ENCODE measurements at regions not wholly inside any gene's neighbourhood (a gene's known extent, or its start where the extent isn't known, plus 50 kb on each side); places are given as distances from the start of the nearest gene placed in this dataset.

GRCh38 chr21:26691416-26691815 lies 118.3 kb upstream of the CYYR1 start:
- Histone ChIP-seq H3K18ac (ENCODE audit: low read length) (no peak overlapping the region), H3K36me3 (ENCODE audit: control insufficient read depth, insufficient read depth, low read length) (no peaks in the 10 kb centered on the region), H3K79me2 (ENCODE audit: control insufficient read depth, insufficient read depth, low read length) (no peaks in the 10 kb centered on the region), H3K27me3 (ENCODE audit: insufficient read depth, low read length, poor library complexity) (no peaks in the 10 kb centered on the region), H4K5ac (ENCODE audit: low read length) (no peak overlapping the region), H2BK120ac (ENCODE audit: low read depth, low read length) (no peak overlapping the region), H3K56ac (ENCODE audit: low read length) (no peak overlapping the region), H3K4ac (ENCODE audit: low read depth, low read length) (no peak overlapping the region), H3K9ac (ENCODE audit: low read length) (no peak overlapping the region), H2AK5ac (ENCODE audit: low read length) (no peak overlapping the region), H2BK5ac (ENCODE audit: low read length) (no peak overlapping the region), H3K4me1 (ENCODE audit: control insufficient read depth, low read depth, low read length) (no peaks in the 10 kb centered on the region), H3K27ac (ENCODE audit: low read depth, low read length) (no peak overlapping the region), H3K23ac (ENCODE audit: low read length) (no peak overlapping the region), H2BK15ac (replicated peaks; ENCODE audit: low read depth) (no peak overlapping the region), H4K8ac (ENCODE audit: low read depth, low read length) (no peak overlapping the region), H3K4me2 (ENCODE audit: low read length) (no peak overlapping the region), H3K4me3 (ENCODE audit: low read length) (no peak overlapping the region), H3K79me1 (ENCODE audit: low read length) (no peaks in the 10 kb centered on the region)
- no peak for DNase-seq
- no CpG with 5 or more reads among the region's 2 CpGs for WGBS (ENCODE audit: extremely low coverage, insufficient coverage, low lambda C conversion rate)

GRCh38 chr21:26686705-26687104 lies 113.6 kb upstream of the CYYR1 start:
- Histone ChIP-seq H3K27me3 (ENCODE audit: insufficient read depth, low read length, poor library complexity) (no peaks in the 10 kb centered on the region), H3K4me1 (ENCODE audit: control insufficient read depth, low read depth, low read length) (no peaks in the 10 kb centered on the region), H3K18ac (ENCODE audit: low read length) (no peak overlapping the region), H2BK120ac (ENCODE audit: low read depth, low read length) (no peak overlapping the region), H3K9ac (ENCODE audit: low read length) (no peak overlapping the region), H2BK5ac (ENCODE audit: low read length) (no peak overlapping the region), H3K36me3 (ENCODE audit: control insufficient read depth, insufficient read depth, low read length) (no peaks in the 10 kb centered on the region), H4K8ac (ENCODE audit: low read depth, low read length) (no peak overlapping the region), H3K56ac (ENCODE audit: low read length) (no peak overlapping the region), H3K4ac (ENCODE audit: low read depth, low read length) (no peak overlapping the region), H4K5ac (ENCODE audit: low read length) (no peak overlapping the region), H3K79me1 (ENCODE audit: low read length) (no peaks in the 10 kb centered on the region), H3K27ac (ENCODE audit: low read depth, low read length) (no peak overlapping the region), H3K23ac (ENCODE audit: low read length) (no peak overlapping the region), H3K4me3 (ENCODE audit: low read length) (no peak overlapping the region), H2AK5ac (ENCODE audit: low read length) (no peak overlapping the region), H2BK15ac (replicated peaks; ENCODE audit: low read depth) (no peak overlapping the region), H3K4me2 (ENCODE audit: low read length) (no peak overlapping the region), H3K79me2 (ENCODE audit: control insufficient read depth, insufficient read depth, low read length) (no peaks in the 10 kb centered on the region)
- no peak for DNase-seq
- WGBS (ENCODE audit: extremely low coverage, insufficient coverage, low lambda C conversion rate), result no CpG with 5 or more reads among the region's 6 CpGs

GRCh38 chr21:26686278-26686677 lies 113.2 kb upstream of the CYYR1 start:
- Histone ChIP-seq H2BK120ac (ENCODE audit: low read depth, low read length) (no peak overlapping the region), H4K8ac (ENCODE audit: low read depth, low read length) (no peak overlapping the region), H4K5ac (ENCODE audit: low read length) (no peak overlapping the region), H3K23ac (ENCODE audit: low read length) (no peak overlapping the region), H2BK15ac (replicated peaks; ENCODE audit: low read depth) (no peak overlapping the region), H3K4me2 (ENCODE audit: low read length) (no peak overlapping the region), H3K18ac (ENCODE audit: low read length) (no peak overlapping the region), H3K79me1 (ENCODE audit: low read length) (no peaks in the 10 kb centered on the region), H3K4me3 (ENCODE audit: low read length) (no peak overlapping the region), H3K27ac (ENCODE audit: low read depth, low read length) (no peak overlapping the region), H3K4me1 (ENCODE audit: control insufficient read depth, low read depth, low read length) (no peaks in the 10 kb centered on the region), H3K4ac (ENCODE audit: low read depth, low read length) (no peak overlapping the region), H3K79me2 (ENCODE audit: control insufficient read depth, insufficient read depth, low read length) (no peaks in the 10 kb centered on the region), H3K27me3 (ENCODE audit: insufficient read depth, low read length, poor library complexity) (no peaks in the 10 kb centered on the region), H3K9ac (ENCODE audit: low read length) (no peak overlapping the region), H2BK5ac (ENCODE audit: low read length) (no peak overlapping the region), H2AK5ac (ENCODE audit: low read length) (no peak overlapping the region), H3K36me3 (ENCODE audit: control insufficient read depth, insufficient read depth, low read length) (no peaks in the 10 kb centered on the region), H3K56ac (ENCODE audit: low read length) (no peak overlapping the region)
- peak; percentile 74 for DNase-seq
- no CpG with 5 or more reads among the region's 3 CpGs for WGBS (ENCODE audit: extremely low coverage, insufficient coverage, low lambda C conversion rate)

GRCh38 chr21:26684889-26685288 lies 111.8 kb upstream of the CYYR1 start:
- WGBS (ENCODE audit: extremely low coverage, insufficient coverage, low lambda C conversion rate), result no CpG with 5 or more reads among the region's 4 CpGs
- no peak for DNase-seq
- H3K27ac ChIP-seq (ENCODE audit: low read depth, low read length), result no peak overlapping the region
- no peak overlapping the region for H2BK15ac ChIP-seq (replicated peaks; ENCODE audit: low read depth)
- no peak overlapping the region for H3K4me2 ChIP-seq (ENCODE audit: low read length)
- no peak overlapping the region for H3K23ac ChIP-seq (ENCODE audit: low read length)
- no peak overlapping the region for H3K4me3 ChIP-seq (ENCODE audit: low read length)
- no peak overlapping the region for H2BK5ac ChIP-seq (ENCODE audit: low read length)
- H3K4ac ChIP-seq (ENCODE audit: low read depth, low read length), result no peak overlapping the region
- H2AK5ac ChIP-seq (ENCODE audit: low read length), result no peak overlapping the region
- H3K36me3 ChIP-seq (ENCODE audit: control insufficient read depth, insufficient read depth, low read length), result no peaks in the 10 kb centered on the region
- H3K79me1 ChIP-seq (ENCODE audit: low read length), result no peaks in the 10 kb centered on the region
- H3K56ac ChIP-seq (ENCODE audit: low read length), result no peak overlapping the region
- H3K27me3 ChIP-seq (ENCODE audit: insufficient read depth, low read length, poor library complexity), result no peaks in the 10 kb centered on the region
- H3K18ac ChIP-seq (ENCODE audit: low read length), result no peak overlapping the region
- no peak overlapping the region for H4K8ac ChIP-seq (ENCODE audit: low read depth, low read length)
- H3K4me1 ChIP-seq (ENCODE audit: control insufficient read depth, low read depth, low read length), result no peaks in the 10 kb centered on the region
- H2BK120ac ChIP-seq (ENCODE audit: low read depth, low read length), result no peak overlapping the region
- H3K79me2 ChIP-seq (ENCODE audit: control insufficient read depth, insufficient read depth, low read length), result no peaks in the 10 kb centered on the region
- H3K9ac ChIP-seq (ENCODE audit: low read length), result no peak overlapping the region
- no peak overlapping the region for H4K5ac ChIP-seq (ENCODE audit: low read length)

GRCh38 chr21:26683996-26684395 lies 110.9 kb upstream of the CYYR1 start:
- no peak overlapping the region for H4K5ac ChIP-seq (ENCODE audit: low read length)

GRCh38 chr21:26679284-26679683 lies 106.2 kb upstream of the CYYR1 start:
- no peaks in the 10 kb centered on the region for H3K79me2 ChIP-seq (ENCODE audit: control insufficient read depth, insufficient read depth, low read length)
- H2BK15ac ChIP-seq (replicated peaks; ENCODE audit: low read depth), result no peak overlapping the region
- no peak overlapping the region for H3K4me3 ChIP-seq (ENCODE audit: low read length)
- no peak overlapping the region for H3K23ac ChIP-seq (ENCODE audit: low read length)
- no peaks in the 10 kb centered on the region for H3K36me3 ChIP-seq (ENCODE audit: control insufficient read depth, insufficient read depth, low read length)
- H3K79me1 ChIP-seq (ENCODE audit: low read length), result no peaks in the 10 kb centered on the region
- no peak overlapping the region for H3K18ac ChIP-seq (ENCODE audit: low read length)
- no peak overlapping the region for H2AK5ac ChIP-seq (ENCODE audit: low read length)
- no peak overlapping the region for H3K9ac ChIP-seq (ENCODE audit: low read length)
- no peaks in the 10 kb centered on the region for H3K4me1 ChIP-seq (ENCODE audit: control insufficient read depth, low read depth, low read length)
- DNase-seq, result no peak
- no peak overlapping the region for H2BK120ac ChIP-seq (ENCODE audit: low read depth, low read length)
- H4K8ac ChIP-seq (ENCODE audit: low read depth, low read length), result no peak overlapping the region
- H3K56ac ChIP-seq (ENCODE audit: low read length), result no peak overlapping the region
- no peak overlapping the region for H3K4me2 ChIP-seq (ENCODE audit: low read length)
- no peaks in the 10 kb centered on the region for H3K27me3 ChIP-seq (ENCODE audit: insufficient read depth, low read length, poor library complexity)
- H3K27ac ChIP-seq (ENCODE audit: low read depth, low read length), result no peak overlapping the region
- H3K4ac ChIP-seq (ENCODE audit: low read depth, low read length), result no peak overlapping the region
- no peak overlapping the region for H4K5ac ChIP-seq (ENCODE audit: low read length)
- H2BK5ac ChIP-seq (ENCODE audit: low read length), result no peak overlapping the region
- WGBS (ENCODE audit: extremely low coverage, insufficient coverage, low lambda C conversion rate), result no CpG with 5 or more reads among the region's 3 CpGs

More at GRCh38 chr21:26683996-26684395, 110.9 kb upstream of the CYYR1 start:
- H3K79me1 ChIP-seq (ENCODE audit: low read length), result no peaks in the 10 kb centered on the region
- DNase-seq, result no peak
- no peak overlapping the region for H3K18ac ChIP-seq (ENCODE audit: low read length)
- no peak overlapping the region for H2BK15ac ChIP-seq (replicated peaks; ENCODE audit: low read depth)
- WGBS (ENCODE audit: extremely low coverage, insufficient coverage, low lambda C conversion rate), result no CpG with 5 or more reads among the region's 2 CpGs
- no peak overlapping the region for H3K23ac ChIP-seq (ENCODE audit: low read length)
- H3K9ac ChIP-seq (ENCODE audit: low read length), result no peak overlapping the region
- H2AK5ac ChIP-seq (ENCODE audit: low read length), result no peak overlapping the region
- no peak overlapping the region for H3K4ac ChIP-seq (ENCODE audit: low read depth, low read length)
- no peak overlapping the region for H3K4me3 ChIP-seq (ENCODE audit: low read length)
- no peak overlapping the region for H4K8ac ChIP-seq (ENCODE audit: low read depth, low read length)
- no peak overlapping the region for H2BK120ac ChIP-seq (ENCODE audit: low read depth, low read length)
- H3K56ac ChIP-seq (ENCODE audit: low read length), result no peak overlapping the region
- H3K79me2 ChIP-seq (ENCODE audit: control insufficient read depth, insufficient read depth, low read length), result no peaks in the 10 kb centered on the region
- H3K27ac ChIP-seq (ENCODE audit: low read depth, low read length), result no peak overlapping the region
- H3K36me3 ChIP-seq (ENCODE audit: control insufficient read depth, insufficient read depth, low read length), result no peaks in the 10 kb centered on the region
- H3K4me2 ChIP-seq (ENCODE audit: low read length), result no peak overlapping the region
- H3K27me3 ChIP-seq (ENCODE audit: insufficient read depth, low read length, poor library complexity), result no peaks in the 10 kb centered on the region
- no peaks in the 10 kb centered on the region for H3K4me1 ChIP-seq (ENCODE audit: control insufficient read depth, low read depth, low read length)
- H2BK5ac ChIP-seq (ENCODE audit: low read length), result no peak overlapping the region

All from mesendoderm (in vitro differentiated cells).